ENCODE measurements at regions not wholly inside any gene's neighbourhood (a gene's known extent, or its start where the extent isn't known, plus 50 kb on each side); places are given as distances from the start of the nearest gene placed in this dataset.

DNA sequence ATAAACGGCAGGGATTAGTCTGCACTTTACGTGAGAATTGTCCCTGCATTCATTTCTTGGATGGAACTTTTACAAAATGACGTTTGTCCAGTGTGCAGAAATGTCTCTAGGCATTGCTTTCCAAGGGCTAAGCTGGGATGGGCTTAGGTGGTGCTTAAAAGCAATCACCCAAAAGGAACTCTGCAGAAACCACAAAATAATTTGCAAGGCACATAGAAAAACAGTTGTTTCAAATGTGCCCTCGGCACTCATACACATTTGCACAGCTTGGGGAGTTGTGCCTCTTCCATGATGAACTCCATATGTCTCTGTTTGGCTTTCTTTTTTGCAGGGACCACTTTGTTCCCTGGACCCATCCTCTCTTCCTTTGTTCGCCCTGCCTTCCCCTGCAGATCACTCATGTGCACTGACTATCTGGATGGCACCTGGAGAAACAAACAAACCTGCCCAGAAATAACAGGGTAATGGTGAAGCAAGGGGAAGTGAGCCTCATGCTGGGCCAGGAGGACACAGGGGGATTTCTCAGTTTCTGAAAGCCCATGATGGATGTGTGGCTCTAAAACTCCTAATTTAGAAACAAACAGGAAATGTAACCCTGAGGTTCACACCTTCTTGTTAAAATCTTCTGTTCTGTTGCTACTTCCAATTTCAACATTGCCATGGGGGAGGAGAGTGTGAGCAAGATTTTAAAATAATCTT is 150.2 kb downstream of the SNX19 start:
- Histone ChIP-seq H3K36me3 (ENCODE audit: insufficient read depth, low read length) (no peaks in the 10 kb centered on the region), H3K27me3 (ENCODE audit: control insufficient read depth, insufficient read depth, low read length) (peaks cover 56% of the 10 kb centered on the region), H3K9ac (ENCODE audit: low read depth, low read length) (no peak overlapping the region), H3K4me3 (ENCODE audit: low read length) (no peak overlapping the region), H3K4me2 (ENCODE audit: low read length) (no peak overlapping the region), H3K4me1 (ENCODE audit: control insufficient read depth, insufficient read depth, low read length) (peaks cover 17% of the 10 kb centered on the region), H3K9me3 (replicated peaks; ENCODE audit: low read length) (no peaks in the 10 kb centered on the region)

DNA sequence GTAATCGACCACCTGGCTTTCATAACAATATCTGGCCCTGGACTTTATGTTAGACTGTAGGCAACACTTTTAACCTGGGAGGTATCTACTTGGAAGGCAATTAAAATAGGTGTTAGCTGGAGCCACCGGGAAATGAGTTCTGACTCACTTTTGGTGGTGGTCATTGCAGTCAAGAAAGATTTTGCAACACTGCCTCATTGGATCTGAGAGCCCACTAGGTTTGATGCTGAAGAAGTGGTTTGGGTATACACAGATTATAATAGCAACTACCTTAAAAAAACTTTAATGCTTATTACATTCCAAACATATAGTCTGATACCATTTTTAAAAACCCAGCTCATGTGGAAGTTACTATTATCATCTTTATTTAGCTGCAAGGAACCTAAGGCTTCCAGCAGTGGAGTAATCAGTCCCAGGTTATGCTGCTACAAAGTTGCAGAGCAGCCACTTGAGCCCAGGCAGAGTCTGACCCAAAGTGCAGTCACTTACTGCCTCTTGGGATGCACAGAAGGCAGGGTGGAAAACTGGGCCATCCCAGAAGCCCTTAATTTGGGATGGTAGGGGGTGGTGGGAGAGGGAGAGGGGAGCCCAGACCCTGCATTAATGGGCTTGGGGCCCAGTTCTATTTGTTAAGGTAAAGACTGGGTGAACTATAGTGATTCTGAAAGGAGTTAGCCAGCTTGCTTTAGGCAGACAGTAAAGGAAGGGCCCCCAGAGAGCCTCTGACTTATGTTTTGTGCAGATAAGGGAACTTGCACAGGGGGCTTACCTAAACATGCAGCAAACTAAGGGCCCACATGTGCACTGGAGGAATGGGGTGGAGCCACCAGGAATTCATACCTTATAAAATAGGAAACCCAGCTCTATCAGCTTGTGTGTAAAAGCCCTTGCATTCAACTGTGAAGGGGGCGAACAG is 149.4 kb downstream of the SNX19 start:
- peaks cover 19% of the 10 kb centered on the region for H3K4me1 ChIP-seq (ENCODE audit: control insufficient read depth, insufficient read depth, low read length)
- H3K36me3 ChIP-seq (ENCODE audit: insufficient read depth, low read length), result no peaks in the 10 kb centered on the region
- H3K4me3 ChIP-seq (ENCODE audit: low read length), result no peak overlapping the region
- no peak overlapping the region for H3K9ac ChIP-seq (ENCODE audit: low read depth, low read length)
- H3K4me2 ChIP-seq (ENCODE audit: low read length), result no peak overlapping the region
- peaks cover 48% of the 10 kb centered on the region for H3K27me3 ChIP-seq (ENCODE audit: control insufficient read depth, insufficient read depth, low read length)
- no peaks in the 10 kb centered on the region for H3K9me3 ChIP-seq (replicated peaks; ENCODE audit: low read length)

- no peak overlapping the region for H3K4me3 ChIP-seq (ENCODE audit: low read length)
- H3K27me3 ChIP-seq (ENCODE audit: control insufficient read depth, insufficient read depth, low read length), result peaks cover 24% of the 10 kb centered on the region
- no peak overlapping the region for H3K9ac ChIP-seq (ENCODE audit: low read depth, low read length)
- no peaks in the 10 kb centered on the region for H3K9me3 ChIP-seq (replicated peaks; ENCODE audit: low read length)
- no peaks in the 10 kb centered on the region for H3K36me3 ChIP-seq (ENCODE audit: insufficient read depth, low read length)
- H3K4me2 ChIP-seq (ENCODE audit: low read length), result no peak overlapping the region
- peaks cover 27% of the 10 kb centered on the region for H3K4me1 ChIP-seq (ENCODE audit: control insufficient read depth, insufficient read depth, low read length)
Measured at GRCh38 chr11:130769782-130770535, 146.3 kb downstream of the SNX19 start.

DNA sequence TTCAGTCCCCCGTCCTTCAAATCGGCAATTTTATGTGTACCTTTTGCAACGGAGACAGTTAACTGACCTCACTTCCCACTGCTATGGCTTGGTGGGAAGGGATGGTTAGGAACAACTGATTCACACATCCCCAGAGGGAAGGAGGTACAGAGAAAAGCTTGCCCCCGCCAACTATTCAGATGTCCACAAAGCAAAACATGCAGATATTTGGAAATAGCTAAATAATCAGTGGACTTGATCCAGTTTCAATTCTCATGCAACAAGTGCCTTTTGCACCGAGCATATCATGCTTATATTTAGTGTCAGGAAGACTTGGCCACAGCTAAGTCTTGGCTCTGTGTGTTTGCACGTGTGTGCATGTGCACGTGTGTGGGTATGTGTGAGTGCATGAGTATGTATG is 144.6 kb downstream of the SNX19 start:
- Histone ChIP-seq H3K36me3 (ENCODE audit: insufficient read depth, low read length) (no peaks in the 10 kb centered on the region), H3K4me1 (ENCODE audit: control insufficient read depth, insufficient read depth, low read length) (peaks cover 36% of the 10 kb centered on the region), H3K4me2 (ENCODE audit: low read length) (peak overlapping the region; percentile 45), H3K4me3 (ENCODE audit: low read length) (no peak overlapping the region), H3K27me3 (ENCODE audit: control insufficient read depth, insufficient read depth, low read length) (peaks cover 7% of the 10 kb centered on the region), H3K9ac (ENCODE audit: low read depth, low read length) (peak overlapping the region; percentile 12), H3K9me3 (replicated peaks; ENCODE audit: low read length) (no peaks in the 10 kb centered on the region)

GRCh38 chr11:130772266-130773227 is 143.7 kb downstream of the SNX19 start:
- Histone ChIP-seq H3K9ac (ENCODE audit: low read depth, low read length) (peak overlapping the region; percentile 12), H3K27me3 (ENCODE audit: control insufficient read depth, insufficient read depth, low read length) (peaks cover 2% of the 10 kb centered on the region), H3K4me3 (ENCODE audit: low read length) (no peak overlapping the region), H3K9me3 (replicated peaks; ENCODE audit: low read length) (no peaks in the 10 kb centered on the region), H3K4me1 (ENCODE audit: control insufficient read depth, insufficient read depth, low read length) (peaks cover 36% of the 10 kb centered on the region), H3K36me3 (ENCODE audit: insufficient read depth, low read length) (no peaks in the 10 kb centered on the region), H3K4me2 (ENCODE audit: low read length) (peak overlapping the region; percentile 45)

- H3K27me3 ChIP-seq (ENCODE audit: control insufficient read depth, insufficient read depth, low read length), result peaks cover 2% of the 10 kb centered on the region
- peak overlapping the region; percentile 9 for H3K4me2 ChIP-seq (ENCODE audit: low read length)
- no peaks in the 10 kb centered on the region for H3K36me3 ChIP-seq (ENCODE audit: insufficient read depth, low read length)
- H3K4me1 ChIP-seq (ENCODE audit: control insufficient read depth, insufficient read depth, low read length), result peaks cover 36% of the 10 kb centered on the region
- H3K4me3 ChIP-seq (ENCODE audit: low read length), result no peak overlapping the region
- H3K9ac ChIP-seq (ENCODE audit: low read depth, low read length), result peak overlapping the region; percentile 4
- no peaks in the 10 kb centered on the region for H3K9me3 ChIP-seq (replicated peaks; ENCODE audit: low read length)
Measured at GRCh38 chr11:130773244-130773820, 142.9 kb downstream of the SNX19 start.

GRCh38 chr11:130774703-130775102 is 141.6 kb downstream of the SNX19 start:
- H3K36me3 ChIP-seq (ENCODE audit: insufficient read depth, low read length), result no peaks in the 10 kb centered on the region
- H3K27me3 ChIP-seq (ENCODE audit: control insufficient read depth, insufficient read depth, low read length), result peaks cover 3% of the 10 kb centered on the region
- H3K9me3 ChIP-seq (replicated peaks; ENCODE audit: low read length), result no peaks in the 10 kb centered on the region
- no peak overlapping the region for H3K4me2 ChIP-seq (ENCODE audit: low read length)
- peaks cover 36% of the 10 kb centered on the region for H3K4me1 ChIP-seq (ENCODE audit: control insufficient read depth, insufficient read depth, low read length)
- no peak overlapping the region for H3K4me3 ChIP-seq (ENCODE audit: low read length)
- no peak overlapping the region for H3K9ac ChIP-seq (ENCODE audit: low read depth, low read length)

DNA sequence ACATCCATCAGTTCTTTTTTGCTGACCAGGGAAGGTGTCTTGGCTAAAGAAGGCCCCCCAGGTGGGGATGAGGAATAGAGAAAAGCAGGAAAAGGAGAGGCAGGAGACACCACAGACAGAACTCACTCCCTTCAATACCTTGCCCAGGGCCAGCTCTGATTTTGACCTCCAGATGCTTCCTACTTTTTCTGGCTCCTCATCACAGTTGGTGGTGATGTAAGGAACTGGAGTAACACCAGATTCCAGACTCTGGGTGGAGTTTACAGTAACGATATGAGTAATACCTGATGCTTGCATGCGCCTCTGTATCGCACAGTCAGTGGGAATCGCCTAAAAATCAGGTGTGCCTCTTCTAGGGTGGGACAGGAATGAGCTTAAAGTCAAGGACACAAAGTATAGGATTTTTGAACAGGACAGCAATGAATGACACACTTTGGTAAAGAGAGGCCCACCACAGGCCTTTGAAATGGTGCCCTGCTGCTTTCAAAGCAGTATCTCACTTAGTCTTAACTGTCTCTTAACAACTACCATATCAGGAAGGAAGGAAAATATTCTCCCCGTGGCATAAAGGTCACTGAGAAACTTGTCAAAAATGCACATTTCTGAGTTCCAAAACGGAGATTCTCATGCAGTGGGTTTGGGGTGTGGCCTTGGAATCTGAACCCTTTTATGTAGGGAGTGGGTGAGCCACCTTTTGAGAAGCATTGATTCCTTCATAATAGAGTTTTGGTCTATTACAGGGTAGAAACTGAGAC is 140.8 kb downstream of the SNX19 start:
- Histone ChIP-seq H3K9me3 (replicated peaks; ENCODE audit: low read length) (no peaks in the 10 kb centered on the region), H3K27me3 (ENCODE audit: control insufficient read depth, insufficient read depth, low read length) (peaks cover 3% of the 10 kb centered on the region), H3K4me2 (ENCODE audit: low read length) (no peak overlapping the region), H3K4me3 (ENCODE audit: low read length) (no peak overlapping the region), H3K9ac (ENCODE audit: low read depth, low read length) (no peak overlapping the region), H3K4me1 (ENCODE audit: control insufficient read depth, insufficient read depth, low read length) (peaks cover 36% of the 10 kb centered on the region), H3K36me3 (ENCODE audit: insufficient read depth, low read length) (no peaks in the 10 kb centered on the region)

DNA sequence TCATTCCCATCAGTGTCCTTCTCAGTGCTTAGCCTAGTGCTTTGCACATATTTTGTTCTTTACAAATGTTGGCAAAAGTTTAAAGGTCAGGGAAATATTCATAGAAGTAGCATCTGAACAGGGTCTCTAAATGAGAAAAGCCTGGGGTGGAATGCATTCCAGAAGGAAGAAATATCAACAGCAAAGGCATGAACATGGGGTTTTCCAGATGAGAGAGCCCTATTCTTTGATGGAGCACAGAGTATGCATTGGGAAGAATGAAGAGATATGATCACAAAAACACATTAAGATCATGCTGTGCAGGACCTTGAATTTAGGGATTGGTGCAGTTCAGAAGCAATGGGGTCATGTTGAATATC is 140.2 kb downstream of the SNX19 start:
- Histone ChIP-seq H3K36me3 (ENCODE audit: insufficient read depth, low read length) (no peaks in the 10 kb centered on the region), H3K9me3 (replicated peaks; ENCODE audit: low read length) (no peaks in the 10 kb centered on the region), H3K4me1 (ENCODE audit: control insufficient read depth, insufficient read depth, low read length) (peaks cover 35% of the 10 kb centered on the region)

DNA sequence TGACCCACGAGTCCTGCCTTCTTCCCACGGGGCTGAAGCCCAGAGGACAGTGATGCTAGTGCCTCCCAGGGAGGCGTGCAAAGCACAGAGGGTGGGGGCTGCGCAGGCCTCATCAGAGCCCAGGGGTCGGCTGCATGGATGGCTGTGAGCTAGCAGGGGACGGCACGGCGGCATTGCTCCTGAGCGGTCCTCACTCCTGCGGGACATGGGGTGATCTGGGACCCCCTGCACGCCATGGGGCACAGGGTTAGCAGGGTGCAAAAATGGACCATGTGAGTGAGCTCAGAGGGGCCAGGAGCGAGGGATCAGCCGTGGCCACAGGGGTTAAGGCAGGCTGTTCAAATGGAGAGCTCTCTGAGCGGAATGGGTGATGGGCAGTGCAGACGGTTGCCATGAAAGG is 138.3 kb downstream of the SNX19 start:
- Histone ChIP-seq H3K9me3 (replicated peaks; ENCODE audit: low read length) (no peaks in the 10 kb centered on the region), H3K27me3 (ENCODE audit: control insufficient read depth, insufficient read depth, low read length) (peaks cover 3% of the 10 kb centered on the region), H3K9ac (ENCODE audit: low read depth, low read length) (no peak overlapping the region), H3K4me3 (ENCODE audit: low read length) (no peak overlapping the region), H3K4me2 (ENCODE audit: low read length) (no peak overlapping the region), H3K4me1 (ENCODE audit: control insufficient read depth, insufficient read depth, low read length) (peaks cover 34% of the 10 kb centered on the region), H3K36me3 (ENCODE audit: insufficient read depth, low read length) (no peaks in the 10 kb centered on the region)

More for the DNA sequence above, 140.2 kb downstream of the SNX19 start:
- no peak overlapping the region for H3K4me3 ChIP-seq (ENCODE audit: low read length)
- no peak overlapping the region for H3K4me2 ChIP-seq (ENCODE audit: low read length)
- H3K9ac ChIP-seq (ENCODE audit: low read depth, low read length), result no peak overlapping the region
- H3K27me3 ChIP-seq (ENCODE audit: control insufficient read depth, insufficient read depth, low read length), result peaks cover 3% of the 10 kb centered on the region

Measured in skeletal muscle satellite cell (primary cell).